ENCODE measurements at regions not wholly inside any gene's neighbourhood (a gene's known extent, or its start where the extent isn't known, plus 50 kb on each side); places are given as distances from the start of the nearest gene placed in this dataset.

GRCh38 chr14:44626423-44626822 lies 119.3 kb upstream of the FSCB start:
- intact Hi-C loops (cut with DNase I; ENCODE audit: low total_unique reads): no loop called here
- H3K27ac ChIP-seq: no peak overlapping the region
- no peak for DNase-seq
- H3K9me3 ChIP-seq: no peaks in the 10 kb centered on the region
- no peak for TF ChIP-seq POLR2A (IDR thresholded peaks at IDR 0.05)
- no peak for TF ChIP-seq EP300 (IDR thresholded peaks at IDR 0.05)
- TF ChIP-seq CTCF (IDR thresholded peaks at IDR 0.05): no peak
- TF ChIP-seq POLR2AphosphoS5 (IDR thresholded peaks at IDR 0.05): no peak
- no peak overlapping the region for H3K4me3 ChIP-seq
- H3K36me3 ChIP-seq: no peaks in the 10 kb centered on the region
- no peaks in the 10 kb centered on the region for H3K4me1 ChIP-seq
- no peaks in the 10 kb centered on the region for H3K27me3 ChIP-seq
- 47 to 76% (median 68%) methylated on average over 2 of the region's 2 CpGs for WGBS, 5 donors

GRCh38 chr14:44625098-44625497 lies 118.0 kb upstream of the FSCB start:
- 70 to 92% (median 77%) methylated on average over 1 of the region's 1 CpG for WGBS, 5 donors
- DNase-seq: no peak
- intact Hi-C loops (cut with DNase I; ENCODE audit: low total_unique reads): no loop called here
- H3K4me1 ChIP-seq: no peaks in the 10 kb centered on the region
- H3K4me3 ChIP-seq: no peak overlapping the region
- H3K27ac ChIP-seq: no peak overlapping the region
- TF ChIP-seq POLR2A (IDR thresholded peaks at IDR 0.05) (no peak), EP300 (IDR thresholded peaks at IDR 0.05) (no peak), POLR2AphosphoS5 (IDR thresholded peaks at IDR 0.05) (no peak), CTCF (IDR thresholded peaks at IDR 0.05) (no peak)
- no peaks in the 10 kb centered on the region for H3K36me3 ChIP-seq
- H3K9me3 ChIP-seq: no peaks in the 10 kb centered on the region
- H3K27me3 ChIP-seq: no peaks in the 10 kb centered on the region

- peak in 1 of 2 donors; percentile 22 for DNase-seq
- intact Hi-C loops (cut with DNase I; ENCODE audit: low total_unique reads): no loop called here
- H3K4me3 ChIP-seq: no peak overlapping the region
- H3K36me3 ChIP-seq: no peaks in the 10 kb centered on the region
- H3K4me1 ChIP-seq: no peaks in the 10 kb centered on the region
- no peaks in the 10 kb centered on the region for H3K9me3 ChIP-seq
- 50 to 82% (median 74%) methylated on average over 2 of the region's 2 CpGs for WGBS, 5 donors
- TF ChIP-seq POLR2AphosphoS5 (IDR thresholded peaks at IDR 0.05) (no peak), POLR2A (IDR thresholded peaks at IDR 0.05) (no peak), CTCF (IDR thresholded peaks at IDR 0.05) (no peak), EP300 (IDR thresholded peaks at IDR 0.05) (no peak)
- H3K27ac ChIP-seq: no peak overlapping the region
- no peaks in the 10 kb centered on the region for H3K27me3 ChIP-seq
Measured at GRCh38 chr14:44620121-44621019, 113.3 kb upstream of the FSCB start.

- no peak overlapping the region for H3K4me3 ChIP-seq
- no peaks in the 10 kb centered on the region for H3K27me3 ChIP-seq
- DNase-seq: no peak
- H3K27ac ChIP-seq: no peak overlapping the region
- TF ChIP-seq EP300 (IDR thresholded peaks at IDR 0.05): no peak
- no peak for TF ChIP-seq POLR2A (IDR thresholded peaks at IDR 0.05)
- TF ChIP-seq POLR2AphosphoS5 (IDR thresholded peaks at IDR 0.05): no peak
- no peak for TF ChIP-seq CTCF (IDR thresholded peaks at IDR 0.05)
- no peaks in the 10 kb centered on the region for H3K9me3 ChIP-seq
- no peaks in the 10 kb centered on the region for H3K36me3 ChIP-seq
- WGBS, 5 donors: 80 to 91% (median 88%) methylated on average over 2 of the region's 2 CpGs
- no peaks in the 10 kb centered on the region for H3K4me1 ChIP-seq
- intact Hi-C loops (cut with DNase I; ENCODE audit: low total_unique reads): no loop called here
Measured at GRCh38 chr14:44616204-44616603, 109.1 kb upstream of the FSCB start.
